Embryonic facial prominence (tissue), 1 donor: ENCODE measurements at regions not wholly inside any gene's neighbourhood (a gene's known extent, or its start where the extent isn't known, plus 50 kb on each side); places are given as distances from the start of the nearest gene placed in this dataset.

ENCODE experiments used
- DNase-seq: peaks from one replicate; pipeline ENCODE4 v3.0.0-alpha.2; 2016; ENCODE audit errors: extremely low spot score

GRCh38 chr9:89880721-89881120 is 275.9 kb downstream of the GADD45G start:
- DNase-seq, result no peak

GRCh38 chr9:89881431-89881830 is 276.6 kb downstream of the GADD45G start:
- no peak for DNase-seq

- DNase-seq, result no peak
Observed at GRCh38 chr9:89882930-89883361, 278.1 kb downstream of the GADD45G start.

GRCh38 chr9:89883401-89884341 is 278.9 kb downstream of the GADD45G start:
- DNase-seq, result no peak

- DNase-seq, result no peak
Observed at GRCh38 chr9:89884356-89885083, 279.7 kb downstream of the GADD45G start.

GRCh38 chr9:89885156-89885555 is 280.3 kb downstream of the GADD45G start:
- no peak for DNase-seq

GRCh38 chr9:89886281-89886700 is 281.5 kb downstream of the GADD45G start:
- no peak for DNase-seq

GRCh38 chr9:89887286-89887685 is 282.5 kb downstream of the GADD45G start:
- DNase-seq, result no peak

- no peak for DNase-seq
Observed at GRCh38 chr9:89888233-89888632, 283.4 kb downstream of the GADD45G start.

GRCh38 chr9:89888677-89889076 is 283.9 kb downstream of the GADD45G start:
- no peak for DNase-seq

- no peak for DNase-seq
Observed at GRCh38 chr9:89889865-89890264, 285.1 kb downstream of the GADD45G start.

GRCh38 chr9:89890326-89890980 is 285.6 kb downstream of the GADD45G start:
- no peak for DNase-seq

- no peak for DNase-seq
Observed at GRCh38 chr9:89891221-89891590, 286.4 kb downstream of the GADD45G start.

- DNase-seq, result peak; percentile 7
Observed at GRCh38 chr9:89891591-89892304, 286.9 kb downstream of the GADD45G start.

- DNase-seq, result no peak
Observed at GRCh38 chr9:89892920-89893319, 288.1 kb downstream of the GADD45G start.

GRCh38 chr9:89893886-89894285 is 289.1 kb downstream of the GADD45G start:
- no peak for DNase-seq

GRCh38 chr9:89896806-89897340 is 292.1 kb downstream of the GADD45G start:
- DNase-seq, result no peak

GRCh38 chr9:89899573-89899972 is 294.8 kb downstream of the GADD45G start:
- DNase-seq, result no peak

- no peak for DNase-seq
Observed at GRCh38 chr9:89901920-89902319, 297.1 kb downstream of the GADD45G start.

- no peak for DNase-seq
Observed at GRCh38 chr9:89902450-89903140, 297.8 kb downstream of the GADD45G start.

GRCh38 chr9:89903141-89903475 is 298.3 kb downstream of the GADD45G start:
- DNase-seq, result no peak
